GM10266 (cell line): ENCODE measurements at regions not wholly inside any gene's neighbourhood (a gene's known extent, or its start where the extent isn't known, plus 50 kb on each side); places are given as distances from the start of the nearest gene placed in this dataset.
"Not testable (repeated sequence)": the region's sequence is repeated elsewhere in the genome, so short reads cannot be mapped to it uniquely, and the experiment has no call there.

Source experiments
- DNase-seq: peaks from one replicate; pipeline ENCODE4 v3.0.0; 2012; ENCODE audit errors: extremely low spot score
- CTCF ChIP-seq: IDR thresholded peaks from 2 replicates; pipeline ENCODE4 v1.5.1; 2012; ENCODE audit warnings: mild to moderate bottlenecking, low read depth; ENCODE audit not compliant: control insufficient read depth, insufficient read depth; ENCODE audit errors: missing control alignments

GRCh38 chr2:192419786-192420185 lies 225.1 kb upstream of the TMEFF2 start:
- no peak for DNase-seq
- no peak for TF ChIP-seq CTCF

GRCh38 chr2:192416060-192416459 lies 221.3 kb upstream of the TMEFF2 start:
- TF ChIP-seq CTCF, result no peak
- DNase-seq, result no peak

GRCh38 chr2:192414794-192415193 lies 220.1 kb upstream of the TMEFF2 start:
- DNase-seq, result no peak
- no peak for TF ChIP-seq CTCF

GRCh38 chr2:192413812-192414681 lies 219.3 kb upstream of the TMEFF2 start:
- DNase-seq, result no peak
- no peak for TF ChIP-seq CTCF

GRCh38 chr2:192412866-192413265 lies 218.1 kb upstream of the TMEFF2 start:
- not testable (repeated sequence) for DNase-seq

GRCh38 chr2:192412394-192412793 lies 217.7 kb upstream of the TMEFF2 start:
- no peak for TF ChIP-seq CTCF
- DNase-seq, result no peak

GRCh38 chr2:192411755-192412154 lies 217.0 kb upstream of the TMEFF2 start:
- TF ChIP-seq CTCF, result no peak
- DNase-seq, result no peak
